HG03196 (cell line): ENCODE measurements at regions not wholly inside any gene's neighbourhood (a gene's known extent, or its start where the extent isn't known, plus 50 kb on each side); places are given as distances from the start of the nearest gene placed in this dataset.
"Not testable (repeated sequence)": the region's sequence is repeated elsewhere in the genome, so short reads cannot be mapped to it uniquely, and the experiment has no call there.

Experiments
- ATAC-seq: cut with Tn5 transposase; IDR thresholded peaks from one replicate; pipeline ENCODE4 v1.9.1; 2021; ENCODE audit not compliant: unreplicated experiment

DNA sequence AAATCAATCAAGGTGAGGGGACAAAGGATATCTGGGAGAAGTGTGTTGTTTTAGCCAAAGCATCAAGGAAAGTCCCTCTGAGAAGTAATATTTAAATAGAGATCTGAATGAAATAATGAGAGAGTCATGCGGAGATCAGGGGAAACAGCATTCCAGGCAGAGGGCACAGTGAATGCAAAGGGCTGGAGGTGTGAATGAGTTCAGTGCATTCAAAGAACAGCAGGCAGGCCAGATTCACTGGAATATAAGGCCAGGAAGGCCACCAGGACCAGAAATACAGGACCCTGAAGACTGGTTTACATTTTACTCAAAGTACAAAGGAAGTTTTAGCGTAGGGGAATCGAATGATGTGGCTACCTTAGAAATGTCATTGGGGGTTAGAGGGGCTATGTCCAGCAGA, 436.2 kb upstream of the TMEM132C start:
- ATAC-seq: no peak

DNA sequence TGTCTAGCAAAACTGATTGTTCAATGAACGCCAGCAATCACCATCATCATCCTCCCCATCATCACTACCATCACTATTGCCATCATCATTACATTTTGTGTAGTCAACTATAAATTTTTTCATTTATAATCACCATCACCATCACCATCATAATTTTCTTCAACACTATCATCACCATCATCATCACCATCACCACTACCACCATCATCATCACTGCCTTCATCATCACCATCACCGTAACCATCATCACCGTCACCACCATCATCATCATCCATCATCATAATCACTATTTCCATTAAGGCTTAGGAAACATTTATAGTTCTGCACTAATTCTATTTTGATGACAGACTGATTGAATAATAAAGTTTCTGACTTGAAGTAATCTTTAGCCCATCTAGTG, 434.8 kb upstream of the TMEM132C start:
- ATAC-seq: no peak

DNA sequence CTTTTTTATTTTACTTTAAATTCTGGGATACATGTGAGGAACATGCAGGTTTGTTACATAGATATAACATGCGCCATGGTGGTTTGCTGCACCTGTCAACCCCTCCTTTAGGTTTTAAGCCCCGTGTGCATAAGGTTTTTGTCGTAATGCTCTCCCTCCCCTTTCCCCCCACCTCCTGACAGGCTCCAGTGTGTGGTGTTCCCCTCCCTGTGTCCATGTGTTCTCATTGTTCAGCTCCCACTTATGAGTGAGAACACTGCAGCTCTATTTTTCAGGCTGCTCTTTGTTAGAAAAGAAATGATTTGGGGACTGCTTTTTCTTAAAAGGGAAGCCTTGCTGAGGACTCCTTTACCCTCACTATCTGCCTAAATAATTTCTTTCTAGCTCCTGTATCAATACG, 430.2 kb upstream of the TMEM132C start:
- ATAC-seq: not testable (repeated sequence)

DNA sequence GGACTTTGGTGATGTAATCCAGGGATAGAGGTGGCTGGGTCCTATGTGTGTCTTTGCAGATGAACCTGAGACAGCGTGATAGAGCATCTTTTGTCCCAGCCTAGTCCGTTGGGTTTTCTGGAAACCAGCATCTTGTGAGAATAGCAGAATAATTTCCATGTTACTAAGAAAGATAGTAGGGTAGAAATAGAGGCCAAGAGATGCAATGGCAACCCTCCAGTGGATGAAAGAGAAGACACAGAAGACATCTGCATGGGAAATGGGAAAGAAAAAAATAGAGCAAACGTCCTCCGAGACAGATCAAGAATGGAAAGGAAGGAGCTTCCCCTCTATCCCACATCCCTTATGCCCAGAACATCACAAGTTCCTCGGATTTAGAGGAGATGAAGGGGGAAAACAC, 409.3 kb upstream of the TMEM132C start:
- ATAC-seq: no peak

DNA sequence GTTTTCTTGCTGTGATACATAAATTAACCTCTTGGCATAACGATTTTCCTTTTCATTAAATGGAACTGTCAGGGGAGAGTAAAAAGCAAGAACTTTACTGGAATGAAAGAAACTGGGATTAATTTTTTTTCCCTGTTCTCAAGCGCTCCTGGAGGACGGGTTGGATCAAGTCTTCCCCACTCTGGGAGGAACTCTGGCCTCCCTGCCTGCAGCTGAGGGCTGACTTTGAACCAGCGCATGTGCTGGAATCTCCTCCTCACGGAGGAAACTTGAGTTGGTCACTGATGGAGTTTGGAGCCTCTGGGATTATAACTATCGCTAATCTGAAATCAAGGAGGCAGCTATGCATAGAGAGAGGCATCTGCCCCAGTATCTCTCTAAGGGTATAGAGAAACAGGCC, 406.4 kb upstream of the TMEM132C start:
- no peak for ATAC-seq

DNA sequence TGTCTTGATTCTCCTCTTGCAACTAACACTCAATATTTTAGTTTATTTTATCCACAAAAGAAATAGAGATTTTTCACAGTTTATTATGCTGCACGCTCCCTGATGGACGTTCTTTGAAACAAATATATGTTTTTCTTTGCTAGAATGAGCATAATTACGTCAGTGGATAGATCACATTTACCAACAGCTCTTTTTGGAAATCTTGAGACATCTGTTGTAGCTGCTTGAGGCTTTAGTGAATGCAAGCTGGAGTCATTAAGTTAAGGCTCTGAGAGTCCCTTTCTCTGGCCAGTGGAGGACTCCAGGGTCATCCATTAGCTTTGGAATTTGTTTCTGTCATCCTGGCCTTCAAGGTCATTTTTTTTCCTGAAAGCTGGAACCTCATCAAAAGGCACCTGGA, 405.6 kb upstream of the TMEM132C start:
- ATAC-seq: no peak

DNA sequence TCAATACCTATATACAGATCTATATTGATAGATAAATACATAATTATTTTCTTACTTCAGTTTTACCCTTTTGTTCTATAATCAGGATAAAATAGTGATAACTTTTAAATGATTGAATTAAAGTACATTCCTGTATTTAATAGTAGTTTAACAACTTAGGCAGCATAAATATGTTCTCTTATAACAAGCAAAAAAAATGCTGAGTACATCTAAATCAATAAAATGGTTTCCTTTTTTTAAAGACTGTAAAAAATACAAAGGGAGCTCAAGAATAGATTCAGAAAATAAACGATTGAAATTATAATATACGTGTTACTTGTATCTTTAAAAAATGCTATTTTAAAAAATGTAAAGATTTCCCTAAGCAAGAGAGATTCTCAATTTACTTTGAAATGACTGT, 393.7 kb upstream of the TMEM132C start:
- no peak for ATAC-seq

DNA sequence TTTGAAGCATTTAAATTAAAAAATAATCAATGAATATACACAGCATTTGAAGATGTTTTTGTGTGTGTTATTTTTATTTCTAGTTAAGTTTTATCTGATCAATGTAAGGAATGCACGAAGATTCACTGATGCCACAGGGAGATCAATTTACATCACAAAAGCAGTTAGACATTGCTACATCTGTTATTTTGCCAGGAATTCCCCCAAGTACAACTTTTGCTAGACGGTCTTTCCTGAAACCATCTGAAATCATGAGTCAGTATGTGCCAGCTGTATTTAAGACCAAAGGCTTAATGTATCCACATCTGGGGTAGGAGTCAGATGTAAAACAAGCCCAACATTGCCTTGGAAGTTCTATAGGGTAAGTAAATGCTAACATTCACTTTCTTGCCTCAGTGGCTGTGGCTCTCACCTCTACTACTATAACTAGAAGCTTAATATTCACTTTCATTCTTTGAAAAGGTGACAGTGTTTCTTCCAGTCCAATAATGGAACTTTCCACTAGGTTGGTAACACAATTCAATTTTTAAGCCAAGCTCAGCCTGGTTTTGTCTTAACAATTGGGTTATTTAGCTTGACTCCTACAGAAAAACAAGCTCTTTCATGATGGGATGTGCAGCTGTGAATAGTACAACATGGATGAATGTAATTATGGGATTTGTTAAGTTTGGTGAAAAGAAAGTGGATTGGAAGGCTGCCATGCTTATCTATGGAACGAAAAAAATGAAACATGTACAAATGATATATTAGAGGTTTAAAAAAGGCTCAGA, 385.4 kb upstream of the TMEM132C start:
- ATAC-seq: no peak

DNA sequence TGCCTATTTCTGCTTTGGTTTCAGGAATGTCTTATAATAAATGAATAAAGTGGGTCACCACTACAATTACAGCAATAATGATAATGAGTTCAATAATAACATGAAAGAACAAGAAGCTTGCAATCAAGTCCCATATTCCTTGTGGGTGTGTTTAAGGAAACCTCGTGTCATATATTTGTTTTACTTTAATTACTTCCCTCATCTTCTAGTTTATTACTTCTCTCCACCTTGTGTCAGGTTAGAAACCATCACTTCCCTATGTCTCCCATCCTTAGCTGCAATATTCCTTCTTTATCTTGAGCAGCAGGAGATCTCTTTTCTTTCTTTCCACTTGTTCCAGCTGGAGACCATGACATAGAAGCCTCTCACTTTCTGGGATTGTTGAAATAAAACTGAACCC, 384.0 kb upstream of the TMEM132C start:
- no peak for ATAC-seq

DNA sequence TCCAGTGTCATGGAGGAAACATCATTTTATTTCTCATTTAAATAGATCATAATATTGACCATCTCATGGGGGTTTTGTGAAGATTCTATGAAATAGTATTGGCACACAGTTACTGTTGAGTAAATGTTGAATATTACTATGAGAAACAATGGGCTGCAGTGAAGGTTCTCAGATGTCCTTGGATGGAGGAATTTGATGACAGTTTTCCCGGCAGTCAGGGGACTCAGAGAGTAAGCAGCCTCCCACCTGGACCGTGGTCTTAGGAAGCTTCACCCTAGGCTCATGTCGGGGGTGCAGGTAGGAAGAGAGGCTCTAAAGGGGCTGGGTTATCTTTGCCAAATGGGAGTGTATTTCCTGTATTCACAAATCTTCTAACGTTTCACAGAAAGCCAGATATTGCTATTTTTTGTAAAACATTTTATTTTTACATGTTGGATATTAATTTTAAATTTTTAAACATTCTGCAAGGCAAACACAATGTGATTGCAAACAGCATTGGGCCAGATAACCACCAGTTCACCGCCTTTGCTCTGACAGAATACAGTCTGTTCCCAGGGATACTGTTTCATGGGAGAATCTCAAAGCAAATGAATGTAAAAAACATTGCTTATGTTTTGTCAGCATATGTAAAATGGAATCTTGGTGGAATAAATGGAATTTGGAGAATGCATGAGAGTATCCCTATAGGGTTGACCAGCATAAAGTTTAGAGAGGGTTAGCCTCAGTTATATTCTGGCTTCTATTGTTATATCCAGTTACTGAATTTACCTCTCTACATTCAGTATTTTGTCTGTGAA, 380.8 kb upstream of the TMEM132C start:
- no peak for ATAC-seq

DNA sequence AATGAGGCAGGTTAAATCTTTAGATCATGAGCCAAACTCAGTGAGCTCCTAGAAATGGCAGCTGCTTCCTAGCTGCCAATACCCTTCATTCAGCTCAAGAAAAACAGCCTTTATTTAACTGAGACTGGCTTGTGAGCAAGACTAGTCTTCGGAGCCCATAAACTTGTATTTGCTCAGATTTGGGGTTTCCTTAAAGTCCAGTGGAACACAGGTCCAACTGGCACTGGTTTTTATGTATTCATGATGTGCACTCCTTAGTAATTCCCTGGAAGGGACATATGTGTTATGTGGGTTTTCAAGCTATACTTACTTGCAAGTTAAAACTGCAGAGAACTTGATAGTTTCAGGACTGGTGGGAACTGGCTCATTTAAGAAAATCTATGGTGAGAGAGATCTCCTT, 380.1 kb upstream of the TMEM132C start:
- no peak for ATAC-seq

DNA sequence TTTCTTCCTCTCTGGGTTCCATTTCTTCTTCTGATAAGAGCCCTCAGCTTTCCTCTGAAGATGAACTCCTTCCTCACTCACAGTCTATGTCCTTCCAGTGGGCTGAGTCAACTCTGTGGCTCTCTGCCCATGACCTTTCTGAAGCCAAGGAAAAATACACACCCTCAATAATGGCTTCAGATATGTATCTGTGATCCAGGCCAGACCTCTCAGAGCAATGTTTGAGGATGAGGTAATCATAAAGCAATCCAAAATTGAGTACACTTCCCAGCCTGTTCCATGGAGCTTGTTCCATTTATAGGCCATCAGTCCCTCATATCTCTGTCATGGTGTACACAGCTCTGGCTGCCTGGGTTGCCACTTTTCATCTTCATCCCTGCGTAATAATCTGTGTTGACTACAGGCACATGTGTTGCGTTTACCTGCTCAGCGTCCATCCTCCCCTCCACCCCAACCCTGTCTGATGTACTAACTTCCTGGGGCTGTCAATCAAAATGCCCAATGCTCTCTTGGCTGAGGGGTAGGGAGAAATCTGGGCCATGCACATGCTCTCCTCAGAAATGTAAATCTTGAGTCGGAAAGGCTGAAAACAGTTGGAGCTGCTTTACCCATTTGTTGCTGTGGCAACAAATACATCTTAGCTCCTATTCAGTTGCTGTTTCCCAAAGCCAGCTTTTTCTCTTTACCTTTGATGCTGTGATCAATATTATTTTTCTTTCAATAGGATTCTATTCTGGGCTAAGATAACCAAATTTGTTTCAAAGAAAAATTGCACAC, 377.8 kb upstream of the TMEM132C start:
- no peak for ATAC-seq

DNA sequence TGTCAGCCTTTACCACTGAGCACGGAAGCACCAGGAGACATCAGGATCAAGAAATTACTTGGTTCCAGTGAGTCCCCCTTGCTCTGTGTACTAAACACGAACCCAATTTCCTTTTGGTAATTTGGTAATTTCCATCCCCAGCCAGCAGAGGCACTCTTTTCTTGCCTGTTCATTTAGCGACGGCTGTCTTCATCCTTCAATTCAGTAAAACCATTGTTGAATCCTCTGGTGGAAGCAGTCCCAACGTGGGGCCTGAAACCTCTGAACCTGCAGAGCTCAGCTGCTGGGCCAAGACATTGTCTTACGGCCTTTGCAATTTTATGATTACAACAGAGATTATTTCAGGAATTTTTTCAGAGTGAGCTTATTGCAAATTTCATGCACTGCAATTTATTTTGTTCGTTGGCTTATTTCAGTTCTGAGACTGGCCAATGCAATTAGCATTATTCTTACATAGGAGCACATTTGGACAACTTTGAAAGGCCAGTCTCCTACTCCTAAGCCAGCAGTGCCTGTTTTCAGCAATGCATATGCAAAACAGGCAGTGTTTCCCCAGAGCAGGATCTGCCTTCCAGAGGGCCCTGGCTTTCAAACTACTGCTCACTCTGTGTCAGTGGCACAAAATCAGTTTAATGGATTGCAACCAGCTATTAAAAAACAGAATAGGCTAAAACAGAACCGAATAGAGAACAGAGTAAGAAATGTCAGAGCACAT, 372.9 kb upstream of the TMEM132C start:
- ATAC-seq: no peak

DNA sequence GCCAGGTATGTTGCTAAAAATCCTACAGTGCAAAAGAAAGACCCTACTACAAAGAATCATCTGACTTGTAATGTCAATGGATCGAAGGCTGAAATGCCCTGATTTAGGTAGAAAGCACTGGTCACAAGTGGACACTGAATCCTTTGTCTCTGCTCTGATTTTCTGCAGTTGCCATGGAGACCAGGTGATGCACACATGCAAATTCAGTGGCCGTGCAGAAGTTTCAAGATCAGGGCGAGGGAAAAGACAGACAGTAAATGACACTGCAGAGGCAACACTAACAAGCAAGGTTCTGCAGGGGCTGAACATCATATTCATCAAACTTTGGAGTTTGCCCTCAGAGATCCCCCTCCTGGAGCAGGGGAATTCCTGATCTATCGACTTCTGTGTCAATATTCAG, 370.3 kb upstream of the TMEM132C start:
- no peak for ATAC-seq

DNA sequence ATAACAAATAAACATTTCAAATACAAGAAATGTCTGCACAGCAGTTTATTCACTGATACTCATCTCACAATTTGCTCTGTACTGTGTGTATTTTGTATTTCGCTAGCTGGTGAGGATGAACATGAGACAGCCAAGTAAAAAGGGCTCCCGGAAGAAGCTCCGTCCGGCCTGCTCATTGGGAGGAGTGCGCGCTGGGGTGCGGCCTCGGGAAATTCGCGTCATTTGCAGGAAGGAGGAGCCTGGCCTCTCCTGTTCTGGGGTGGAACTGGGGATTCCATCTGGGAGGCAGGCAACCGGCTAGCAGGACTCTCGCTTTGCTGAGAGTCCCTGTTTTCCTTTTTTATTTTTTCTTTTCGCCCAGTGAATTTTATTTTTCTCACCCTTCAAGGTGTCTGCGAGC, 368.4 kb upstream of the TMEM132C start:
- ATAC-seq: no peak

DNA sequence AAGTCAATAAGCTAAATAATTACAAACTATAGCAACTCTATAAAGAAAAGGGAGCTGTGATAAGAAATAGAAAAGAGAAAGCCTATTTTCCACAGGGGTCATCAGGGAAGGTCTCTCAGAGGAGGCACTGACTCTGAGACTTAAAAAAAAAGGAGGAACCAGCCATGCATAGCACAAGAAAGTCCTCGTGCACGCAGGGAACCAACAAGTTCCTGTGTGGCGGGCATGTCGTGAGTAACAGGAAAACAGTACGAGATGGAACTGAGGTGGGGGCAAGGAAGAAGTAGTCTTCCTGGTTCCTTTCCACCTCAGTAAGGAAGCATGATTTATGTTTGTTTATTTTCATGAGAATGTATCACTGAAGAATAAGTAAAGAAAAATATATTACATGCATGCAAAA, 367.0 kb upstream of the TMEM132C start:
- ATAC-seq: no peak

DNA sequence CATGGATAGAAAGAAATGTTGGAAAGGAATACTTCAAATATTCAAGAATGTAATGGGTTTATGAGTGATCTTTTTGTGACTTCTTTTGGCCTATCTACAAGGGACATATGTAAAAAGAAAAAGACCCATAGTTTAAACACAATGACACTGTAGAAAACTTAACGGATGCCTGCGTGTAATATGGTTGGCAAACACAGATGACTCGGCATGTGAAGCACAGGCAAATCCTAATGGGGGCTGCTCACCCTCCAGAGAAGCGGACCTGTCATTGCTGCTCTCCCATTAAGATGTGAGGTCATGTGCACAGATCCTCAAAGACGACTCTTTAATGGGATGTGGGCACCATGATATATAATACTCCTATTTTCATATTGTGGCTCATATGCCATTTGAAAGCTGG, 366.6 kb upstream of the TMEM132C start:
- ATAC-seq: no peak

DNA sequence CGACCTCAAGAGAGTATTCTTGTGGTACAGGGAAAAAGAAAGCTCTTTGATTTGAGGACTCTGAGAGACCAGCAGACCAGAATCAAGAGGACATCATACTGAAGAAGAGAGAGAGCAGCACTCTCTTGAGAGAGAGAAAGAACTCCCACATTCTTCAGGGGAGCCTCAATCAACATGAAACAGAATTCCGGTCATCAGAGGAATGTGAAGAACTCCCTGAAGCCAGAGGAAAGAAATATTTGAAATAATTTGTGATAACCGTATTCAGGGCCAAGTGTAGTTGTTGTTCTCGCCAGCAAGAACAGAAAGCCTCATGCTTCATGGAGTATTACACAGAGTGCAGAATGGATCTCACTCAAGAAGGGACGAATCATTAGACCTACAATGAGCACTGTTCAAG, 363.8 kb upstream of the TMEM132C start:
- no peak for ATAC-seq

DNA sequence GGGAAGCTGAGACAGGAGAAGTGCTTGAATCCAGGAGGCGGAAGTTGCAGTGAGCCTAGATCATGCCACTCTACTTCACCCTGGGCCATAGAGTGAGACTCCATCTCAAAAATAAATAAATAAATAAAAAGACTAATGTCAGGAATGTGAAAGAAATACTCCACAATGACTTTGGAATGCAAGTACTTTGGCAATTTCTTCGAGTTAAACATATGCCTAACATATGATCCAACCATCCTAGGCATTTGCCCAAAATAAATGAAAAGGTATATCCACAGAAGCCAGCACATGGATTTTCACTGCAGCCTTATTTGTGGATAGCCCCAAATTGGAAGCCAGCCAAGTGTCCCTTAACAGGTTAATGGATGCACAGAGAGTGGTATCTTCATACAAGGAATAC, 357.9 kb upstream of the TMEM132C start:
- ATAC-seq: no peak

DNA sequence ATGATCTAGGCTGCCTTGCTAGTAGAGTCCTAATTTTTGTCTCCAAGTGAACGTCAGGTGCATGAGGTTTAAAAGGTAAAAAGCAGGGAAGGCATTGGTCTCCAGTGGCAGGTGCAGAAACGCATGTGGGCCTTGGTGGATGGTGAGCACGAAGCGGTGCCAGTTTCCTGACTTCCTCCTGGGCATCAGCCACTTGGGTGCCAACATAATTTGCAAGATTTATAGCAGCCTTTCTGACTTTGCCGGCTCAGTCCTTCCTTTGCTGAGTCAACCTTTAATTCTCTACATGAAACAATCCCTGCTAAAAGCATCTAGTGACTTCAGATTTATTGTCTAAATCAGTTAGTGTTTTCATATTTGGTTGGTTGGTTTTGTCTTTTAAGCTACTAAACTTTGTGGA, 355.7 kb upstream of the TMEM132C start:
- no peak for ATAC-seq

DNA sequence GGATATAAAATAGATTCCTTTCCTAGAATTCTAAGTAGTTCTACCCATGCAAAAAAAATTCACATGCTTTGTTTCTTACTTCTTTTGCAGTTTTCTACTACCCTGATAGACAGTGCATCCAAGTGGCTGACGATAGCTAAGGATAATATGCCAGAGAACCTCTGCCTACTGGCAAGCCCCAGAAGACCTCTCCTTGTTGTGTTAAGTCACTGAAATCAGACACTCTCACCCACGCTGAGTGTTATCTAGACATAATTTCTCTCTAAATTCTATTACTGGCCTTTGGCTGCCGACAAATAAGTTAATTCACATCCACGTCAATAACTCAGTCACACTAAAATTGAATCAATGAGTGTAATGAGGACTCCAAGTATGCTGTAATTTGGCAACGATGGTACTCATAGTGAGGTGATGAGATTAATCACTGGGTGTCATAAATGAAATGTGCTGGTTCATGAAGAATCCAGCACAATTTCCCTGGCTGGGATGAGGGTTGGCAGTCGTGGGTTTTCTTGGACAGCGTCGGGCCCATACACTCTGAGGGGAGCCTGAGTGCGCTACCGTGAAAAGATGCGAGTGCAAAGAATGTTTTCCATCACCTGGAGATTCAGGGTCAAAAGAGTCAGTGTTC, 354.8 kb upstream of the TMEM132C start:
- no peak for ATAC-seq
